ENCODE measurements at regions not wholly inside any gene's neighbourhood (a gene's known extent, or its start where the extent isn't known, plus 50 kb on each side); places are given as distances from the start of the nearest gene placed in this dataset.

- Histone ChIP-seq H3K36me3 (ENCODE audit: control insufficient read depth, insufficient read depth, low read length) (no peaks in the 10 kb centered on the region), H4K20me1 (ENCODE audit: control insufficient read depth, extremely low read depth, insufficient read depth, low read length) (no peaks in the 10 kb centered on the region), H3K9ac (ENCODE audit: insufficient read depth, low read length) (no peak overlapping the region), H3K27me3 (ENCODE audit: control insufficient read depth, insufficient read depth, low read length) (no peaks in the 10 kb centered on the region), H3K4me3 (replicated peaks in 1 of 4; ENCODE audit: control extremely low read depth in 1 of 4, insufficient read depth in 1 of 4, low read depth in 3 of 4, low read length in 4 of 4) (no peak overlapping the region), H3K27ac (ENCODE audit: insufficient read depth, low read length) (no peak overlapping the region), H3K4me2 (ENCODE audit: extremely low read depth, insufficient read depth, low read length) (no peak overlapping the region), H3K9me3 (ENCODE audit: control insufficient read depth, insufficient read depth, low read depth, low read length) (no peaks in the 10 kb centered on the region), H3K4me1 (ENCODE audit: control insufficient read depth, extremely low read depth, insufficient read depth, low read length) (no peaks in the 10 kb centered on the region), H2AFZ (ENCODE audit: low read length) (no peak overlapping the region), H3K79me2 (ENCODE audit: control insufficient read depth, insufficient read depth, low read length) (no peaks in the 10 kb centered on the region)
- TF ChIP-seq EZH2 (IDR thresholded peaks at IDR 0.05; ENCODE audit: low read length, missing control alignments) = no peak
- no peak for TF ChIP-seq CTCF (conservative IDR thresholded peaks at IDR 0.05 in 1 of 2, IDR thresholded peaks at IDR 0.05 in 1 of 2; ENCODE audit: low read depth in 1 of 2, low read length in 2 of 2)
- DNase-seq (ENCODE audit: low read depth in 2 of 2) = no peak
These were observed 813.0 kb downstream of the TYW1 start for GRCh38 chr7:67809586-67809985.

- H4K20me1 ChIP-seq (ENCODE audit: control insufficient read depth, extremely low read depth, insufficient read depth, low read length) = no peaks in the 10 kb centered on the region
- no peak overlapping the region for H2AFZ ChIP-seq (ENCODE audit: low read length)
- H3K4me1 ChIP-seq (ENCODE audit: control insufficient read depth, extremely low read depth, insufficient read depth, low read length) = no peaks in the 10 kb centered on the region
- TF ChIP-seq EZH2 (IDR thresholded peaks at IDR 0.05; ENCODE audit: low read length, missing control alignments) (no peak), CTCF (conservative IDR thresholded peaks at IDR 0.05 in 1 of 2, IDR thresholded peaks at IDR 0.05 in 1 of 2; ENCODE audit: low read depth in 1 of 2, low read length in 2 of 2) (no peak)
- no peak overlapping the region for H3K9ac ChIP-seq (ENCODE audit: insufficient read depth, low read length)
- H3K27ac ChIP-seq (ENCODE audit: insufficient read depth, low read length) = no peak overlapping the region
- no peak for DNase-seq (ENCODE audit: low read depth in 2 of 2)
- H3K4me3 ChIP-seq (replicated peaks in 1 of 4; ENCODE audit: control extremely low read depth in 1 of 4, insufficient read depth in 1 of 4, low read depth in 3 of 4, low read length in 4 of 4) = no peak overlapping the region
- H3K36me3 ChIP-seq (ENCODE audit: control insufficient read depth, insufficient read depth, low read length) = no peaks in the 10 kb centered on the region
- H3K4me2 ChIP-seq (ENCODE audit: extremely low read depth, insufficient read depth, low read length) = no peak overlapping the region
- no peaks in the 10 kb centered on the region for H3K27me3 ChIP-seq (ENCODE audit: control insufficient read depth, insufficient read depth, low read length)
- no peaks in the 10 kb centered on the region for H3K9me3 ChIP-seq (ENCODE audit: control insufficient read depth, insufficient read depth, low read depth, low read length)
- no peaks in the 10 kb centered on the region for H3K79me2 ChIP-seq (ENCODE audit: control insufficient read depth, insufficient read depth, low read length)
These were observed 817.1 kb downstream of the TYW1 start for GRCh38 chr7:67813621-67814292.

- Histone ChIP-seq H3K9ac (ENCODE audit: insufficient read depth, low read length) (no peak overlapping the region), H3K36me3 (ENCODE audit: control insufficient read depth, insufficient read depth, low read length) (no peaks in the 10 kb centered on the region), H3K4me3 (replicated peaks in 1 of 4; ENCODE audit: control extremely low read depth in 1 of 4, insufficient read depth in 1 of 4, low read depth in 3 of 4, low read length in 4 of 4) (no peak overlapping the region), H3K9me3 (ENCODE audit: control insufficient read depth, insufficient read depth, low read depth, low read length) (no peaks in the 10 kb centered on the region), H3K79me2 (ENCODE audit: control insufficient read depth, insufficient read depth, low read length) (no peaks in the 10 kb centered on the region), H2AFZ (ENCODE audit: low read length) (no peak overlapping the region), H3K27ac (ENCODE audit: insufficient read depth, low read length) (no peak overlapping the region), H3K4me1 (ENCODE audit: control insufficient read depth, extremely low read depth, insufficient read depth, low read length) (no peaks in the 10 kb centered on the region), H3K27me3 (ENCODE audit: control insufficient read depth, insufficient read depth, low read length) (no peaks in the 10 kb centered on the region), H3K4me2 (ENCODE audit: extremely low read depth, insufficient read depth, low read length) (no peak overlapping the region), H4K20me1 (ENCODE audit: control insufficient read depth, extremely low read depth, insufficient read depth, low read length) (no peaks in the 10 kb centered on the region)
- no peak for TF ChIP-seq EZH2 (IDR thresholded peaks at IDR 0.05; ENCODE audit: low read length, missing control alignments)
- TF ChIP-seq CTCF (conservative IDR thresholded peaks at IDR 0.05 in 1 of 2, IDR thresholded peaks at IDR 0.05 in 1 of 2; ENCODE audit: low read depth in 1 of 2, low read length in 2 of 2) = no peak
- DNase-seq (ENCODE audit: low read depth in 2 of 2) = no peak
These were observed 820.8 kb downstream of the TYW1 start for GRCh38 chr7:67817481-67817880.

Measured in fibroblast of lung (primary cell).